Activated CD8-positive, alpha-beta memory T cell treated with anti-CD3 and anti-CD28 coated beads, Interleukin-2, amount 50 U/mL, for 24 hours (primary cell): ENCODE measurements at regions not wholly inside any gene's neighbourhood (a gene's known extent, or its start where the extent isn't known, plus 50 kb on each side); places are given as distances from the start of the nearest gene placed in this dataset.
"Not testable (repeated sequence)": the region's sequence is repeated elsewhere in the genome, so short reads cannot be mapped to it uniquely, and the experiment has no call there.

Experiments used
- DNase-seq: peaks from one replicate; pipeline ENCODE4 v3.0.0-alpha.2; 2020; ENCODE audit errors: extremely low read depth

DNA sequence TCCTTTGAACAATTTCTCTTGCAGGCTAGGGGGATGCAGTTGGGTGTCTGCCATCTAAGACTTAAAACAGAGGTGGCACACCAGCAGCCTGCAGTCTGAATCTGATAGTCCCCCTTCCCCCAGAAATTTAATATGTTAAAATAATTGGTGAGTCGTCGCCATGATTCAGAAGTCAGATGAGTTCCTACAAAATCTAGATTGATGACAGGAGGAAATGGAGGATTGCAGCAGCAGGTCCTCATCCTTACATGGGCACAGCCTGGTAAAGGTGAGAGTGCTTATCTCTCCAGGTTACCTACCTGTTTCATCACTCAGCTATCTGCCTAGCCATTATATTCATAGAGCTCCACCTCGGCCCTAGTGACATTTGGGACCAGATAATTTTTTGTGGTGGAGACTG, 112.3 kb downstream of the PCSK1 start:
- no peak for DNase-seq

DNA sequence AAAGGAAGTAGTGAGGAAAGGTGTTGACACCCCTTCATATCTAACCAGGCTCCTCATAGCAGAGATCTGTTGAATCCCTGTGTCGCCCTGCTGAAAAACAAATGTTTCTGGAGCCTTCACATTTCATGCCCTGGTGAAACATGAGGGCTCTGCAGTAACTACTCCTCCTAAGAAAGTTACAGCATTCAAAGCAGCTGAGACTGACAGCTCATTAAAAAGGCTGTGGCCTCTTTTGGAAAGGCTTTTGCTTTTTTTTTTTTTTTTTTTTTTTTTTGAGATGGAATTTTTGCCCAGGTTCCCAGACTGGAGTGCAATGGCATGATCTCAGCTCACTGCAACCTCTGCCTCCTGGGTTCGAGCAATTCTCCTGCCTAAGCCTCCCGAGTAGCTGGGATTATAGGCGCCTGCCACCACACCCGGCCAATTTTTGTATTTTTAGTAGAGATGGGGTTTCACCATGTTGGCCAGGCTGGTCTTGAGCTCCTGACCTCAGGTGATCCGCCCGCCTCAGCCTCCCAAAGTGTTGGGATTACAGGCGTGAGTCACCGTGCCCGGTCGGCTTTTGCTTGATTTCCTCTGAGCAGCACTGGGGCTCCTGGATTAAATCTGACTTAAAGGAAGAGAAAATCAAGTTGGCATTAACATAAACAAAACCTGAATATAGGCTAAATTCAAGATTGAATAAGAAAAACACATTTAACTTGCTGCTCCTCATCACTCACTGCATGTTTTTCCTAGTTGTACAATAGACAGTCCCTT, 112.9 kb downstream of the PCSK1 start:
- DNase-seq: not testable (repeated sequence)

DNA sequence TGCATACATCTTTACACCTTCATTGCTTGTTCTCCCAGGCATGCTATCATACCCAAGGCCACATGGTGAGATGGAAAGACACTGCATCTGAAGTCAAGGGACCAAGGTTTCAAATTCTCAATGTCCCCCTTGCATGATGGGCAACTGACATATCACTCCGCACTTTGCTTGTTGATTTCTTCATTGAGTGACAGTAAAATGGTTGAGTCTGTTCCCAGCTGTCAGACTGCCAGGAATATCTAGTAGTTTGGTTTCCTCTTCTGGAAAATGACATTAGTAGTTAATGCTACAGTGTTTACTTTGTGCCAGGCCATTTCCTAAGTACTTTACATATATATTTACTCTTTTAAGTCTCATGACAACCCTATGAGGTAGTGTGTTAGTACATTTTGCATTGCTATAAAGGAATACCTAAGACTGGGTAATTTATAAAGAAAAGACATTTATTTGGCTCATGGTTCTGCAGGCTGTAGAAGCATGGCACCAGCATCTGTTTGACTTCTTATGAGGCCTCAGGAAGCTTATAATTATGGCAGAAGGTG, 114.4 kb downstream of the PCSK1 start:
- DNase-seq: no peak

DNA sequence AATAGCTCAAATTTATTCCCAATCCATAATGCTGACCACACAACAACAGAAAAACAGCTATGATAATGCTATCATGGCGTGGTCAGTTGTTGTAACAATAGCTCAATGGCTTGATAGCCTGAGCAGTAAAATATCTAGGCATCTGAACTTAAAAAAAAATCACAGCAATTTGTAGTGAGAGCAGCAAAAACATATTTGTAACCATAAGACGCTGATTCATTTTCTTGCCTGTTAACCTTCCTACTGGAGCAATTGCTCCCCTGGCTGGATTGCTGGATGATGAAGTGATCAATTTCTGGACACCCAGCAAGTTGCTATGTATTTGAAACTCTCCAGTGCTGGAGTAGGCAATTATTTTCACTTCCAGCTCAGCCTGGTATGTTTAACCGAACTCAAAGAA, 115.1 kb downstream of the PCSK1 start:
- DNase-seq: no peak

DNA sequence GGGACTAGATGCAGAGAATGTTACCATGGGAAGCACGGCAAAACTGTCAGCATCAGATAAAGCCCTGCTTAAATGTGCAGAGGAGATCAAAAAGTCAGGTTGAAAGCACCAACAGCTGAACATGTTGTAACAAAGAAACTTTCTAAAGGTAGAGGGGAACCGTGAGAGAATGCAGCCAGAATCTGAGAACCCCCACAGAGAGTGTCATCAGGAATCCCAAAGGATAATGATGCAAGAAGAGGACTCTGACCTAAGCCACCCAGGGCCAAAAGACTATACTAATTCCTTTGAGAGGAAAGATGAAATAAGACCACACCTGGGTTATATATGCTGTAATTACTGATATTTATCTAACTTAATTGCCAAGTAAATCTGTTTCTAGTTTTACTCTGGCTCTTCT, 116.6 kb downstream of the PCSK1 start:
- no peak for DNase-seq

DNA sequence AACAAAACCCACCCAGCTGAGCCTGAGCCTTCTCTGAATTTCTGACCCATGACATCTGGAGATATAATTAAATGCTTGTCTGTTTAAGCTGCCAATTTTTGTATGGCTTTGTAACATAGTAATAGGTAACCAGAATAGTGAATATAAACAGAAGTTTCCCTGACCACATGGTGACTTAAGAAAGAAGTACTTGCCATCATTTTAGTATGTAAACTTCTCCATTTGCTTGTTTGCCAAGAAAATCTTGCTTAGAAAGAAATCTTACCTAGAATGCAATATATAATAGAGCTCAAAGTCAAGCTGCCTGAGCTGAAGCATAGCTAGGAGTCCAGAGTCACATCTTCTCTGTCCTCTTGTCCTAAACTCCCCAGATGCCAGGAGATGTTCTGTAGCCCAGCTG, 117.0 kb downstream of the PCSK1 start:
- no peak for DNase-seq

DNA sequence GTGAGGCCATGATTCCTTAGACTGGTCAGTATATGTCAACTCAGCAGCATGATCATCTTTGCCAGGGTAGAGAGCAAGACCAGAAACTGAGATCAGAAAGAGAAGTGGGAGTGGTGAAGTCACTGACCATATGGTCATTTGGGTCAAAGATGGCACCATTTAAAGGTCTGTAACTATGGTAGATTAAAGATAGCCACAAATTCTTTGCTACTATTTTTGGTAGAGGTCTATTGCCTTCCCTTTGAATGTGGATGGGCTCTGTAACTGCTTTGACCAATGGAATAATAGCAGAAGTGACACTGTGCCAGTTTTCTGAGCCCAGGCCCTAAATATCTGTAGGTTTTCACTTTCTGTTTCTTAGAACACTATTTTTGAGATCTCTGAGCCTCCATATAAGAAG, 117.6 kb downstream of the PCSK1 start:
- DNase-seq: no peak

DNA sequence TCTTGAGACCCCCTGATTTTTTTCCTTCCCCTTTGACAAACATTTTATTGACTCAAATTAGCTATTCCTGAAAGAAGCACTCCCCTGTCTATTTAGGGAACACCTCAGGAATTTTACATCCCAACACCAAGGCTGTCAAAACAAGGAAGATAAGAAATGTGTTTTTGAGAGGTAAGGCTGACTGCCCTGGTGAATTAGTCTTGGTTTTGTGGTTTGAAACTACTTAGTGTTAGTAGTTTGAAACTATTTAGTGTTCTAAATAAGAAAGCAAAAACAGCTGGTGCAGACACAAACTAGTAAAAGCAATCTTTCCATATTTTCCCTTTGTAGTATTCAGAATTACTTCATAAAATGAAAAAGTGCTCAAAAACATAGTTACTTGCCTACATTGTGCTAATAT, 120.7 kb downstream of the PCSK1 start:
- DNase-seq: no peak

DNA sequence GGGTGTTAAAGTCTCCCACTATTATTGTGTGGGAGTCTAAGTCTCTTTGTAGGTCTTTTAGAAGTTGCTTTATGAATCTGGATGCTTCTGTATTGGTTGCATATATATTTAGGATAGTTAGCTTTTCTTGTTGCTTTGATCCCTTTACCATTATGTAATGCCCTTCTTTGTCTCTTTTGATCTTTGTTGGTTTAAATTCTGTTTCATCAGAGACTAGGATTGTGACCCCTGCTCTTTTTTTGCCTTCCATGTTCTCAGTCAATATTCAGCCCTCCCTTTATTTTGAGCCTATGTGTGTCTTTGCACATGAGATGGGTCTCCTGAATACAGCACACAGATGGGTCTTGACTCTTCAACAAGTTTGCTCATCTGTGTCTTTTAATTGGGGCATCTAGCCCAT, 126.0 kb downstream of the PCSK1 start:
- not testable (repeated sequence) for DNase-seq

DNA sequence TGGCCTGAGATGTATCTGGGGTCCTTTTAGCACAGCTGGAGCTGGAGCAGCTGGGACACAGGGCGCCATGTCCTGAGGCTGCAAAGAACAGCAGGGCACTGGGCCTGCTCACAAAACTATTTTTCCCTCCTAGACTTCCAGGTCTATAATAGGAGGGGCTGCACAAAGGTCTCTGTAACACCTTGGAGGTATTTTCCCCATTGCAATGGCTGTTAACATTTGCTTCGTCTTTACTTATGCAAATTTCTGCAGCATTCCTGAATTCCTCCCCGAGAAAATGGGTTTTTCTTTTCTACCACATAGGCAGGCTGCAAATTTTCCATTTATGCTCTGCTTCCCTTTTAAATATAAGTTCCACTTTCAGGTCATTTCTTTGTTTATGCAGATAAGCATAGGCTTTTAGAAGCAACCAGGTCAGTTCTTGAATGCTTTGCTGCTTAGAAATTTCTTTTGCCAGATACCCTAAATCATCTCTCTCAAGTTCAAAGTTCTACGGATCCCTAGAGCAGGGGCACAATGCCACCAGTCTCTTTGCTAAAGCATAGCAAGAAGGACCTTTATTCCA, 130.8 kb downstream of the PCSK1 start:
- no peak for DNase-seq

DNA sequence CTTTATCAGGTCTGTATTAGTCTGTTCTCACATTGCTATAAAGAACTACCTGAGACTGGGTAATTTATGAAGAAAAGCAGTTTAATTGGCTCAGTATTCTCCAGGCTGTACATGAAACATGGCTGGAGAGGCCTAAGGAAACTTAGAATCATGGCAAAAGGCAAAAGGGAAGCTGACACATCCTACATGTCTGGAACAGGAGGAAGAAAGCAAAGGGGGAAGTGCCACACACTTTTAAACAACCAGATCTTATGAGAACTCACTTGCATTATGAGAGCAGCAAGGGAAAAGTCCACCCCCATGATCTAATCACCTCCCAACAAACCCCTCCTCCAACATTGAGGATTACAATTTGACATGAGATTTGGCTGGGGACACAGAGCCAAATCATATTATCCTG, 132.1 kb downstream of the PCSK1 start:
- DNase-seq: no peak

DNA sequence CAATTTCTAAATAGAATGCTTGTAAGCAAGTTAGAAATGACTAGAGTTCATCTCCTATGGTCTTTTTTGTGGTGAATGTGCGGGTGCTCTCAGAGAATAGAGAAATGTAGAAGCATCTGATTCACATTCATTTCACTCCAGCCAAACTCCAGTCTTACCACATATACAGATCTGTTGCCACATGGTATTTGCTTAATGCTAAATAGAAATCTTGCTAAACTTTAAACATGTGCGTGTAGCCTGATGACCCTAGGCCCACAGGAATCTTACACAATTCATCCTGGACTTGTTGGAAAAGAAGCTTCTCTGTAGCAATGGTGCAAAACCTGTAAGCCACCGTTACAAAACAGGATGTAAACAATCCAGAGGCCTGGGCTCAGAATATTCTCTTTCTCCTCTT, 135.2 kb downstream of the PCSK1 start:
- DNase-seq: no peak

DNA sequence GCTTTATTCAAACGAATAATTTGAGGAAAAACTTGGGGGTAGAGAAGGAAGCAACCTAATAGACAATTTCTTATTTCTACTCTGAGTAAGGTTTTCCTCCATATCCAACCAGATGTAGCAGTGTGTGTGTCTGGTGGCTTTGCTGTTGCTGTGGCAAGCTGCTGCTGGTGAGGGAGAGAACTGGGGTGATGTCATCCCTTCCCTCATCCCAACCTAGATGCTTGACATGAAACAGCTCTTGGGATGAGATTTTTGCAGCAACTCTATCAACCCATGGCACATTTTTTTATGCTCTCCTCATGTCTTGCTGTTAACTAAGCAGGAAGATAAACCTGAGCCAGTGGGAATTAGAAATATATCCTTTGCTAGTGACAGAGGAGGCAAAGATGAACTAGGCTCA, 135.8 kb downstream of the PCSK1 start:
- DNase-seq: no peak

DNA sequence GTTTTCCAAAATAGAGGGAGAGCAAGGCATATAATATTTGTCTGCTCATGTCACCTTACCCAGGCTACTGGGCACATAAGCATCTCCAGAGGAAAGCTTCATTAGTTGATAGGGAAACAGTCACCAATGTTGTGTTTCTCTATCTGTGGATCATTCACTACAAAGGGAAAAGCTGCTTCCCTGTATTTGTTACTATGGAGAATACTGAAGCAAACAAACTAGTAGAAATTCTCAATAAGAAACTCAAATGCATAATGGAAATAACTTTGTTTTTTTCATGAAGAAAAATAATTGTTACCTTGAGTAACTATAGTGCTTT, 138.2 kb downstream of the PCSK1 start:
- no peak for DNase-seq

DNA sequence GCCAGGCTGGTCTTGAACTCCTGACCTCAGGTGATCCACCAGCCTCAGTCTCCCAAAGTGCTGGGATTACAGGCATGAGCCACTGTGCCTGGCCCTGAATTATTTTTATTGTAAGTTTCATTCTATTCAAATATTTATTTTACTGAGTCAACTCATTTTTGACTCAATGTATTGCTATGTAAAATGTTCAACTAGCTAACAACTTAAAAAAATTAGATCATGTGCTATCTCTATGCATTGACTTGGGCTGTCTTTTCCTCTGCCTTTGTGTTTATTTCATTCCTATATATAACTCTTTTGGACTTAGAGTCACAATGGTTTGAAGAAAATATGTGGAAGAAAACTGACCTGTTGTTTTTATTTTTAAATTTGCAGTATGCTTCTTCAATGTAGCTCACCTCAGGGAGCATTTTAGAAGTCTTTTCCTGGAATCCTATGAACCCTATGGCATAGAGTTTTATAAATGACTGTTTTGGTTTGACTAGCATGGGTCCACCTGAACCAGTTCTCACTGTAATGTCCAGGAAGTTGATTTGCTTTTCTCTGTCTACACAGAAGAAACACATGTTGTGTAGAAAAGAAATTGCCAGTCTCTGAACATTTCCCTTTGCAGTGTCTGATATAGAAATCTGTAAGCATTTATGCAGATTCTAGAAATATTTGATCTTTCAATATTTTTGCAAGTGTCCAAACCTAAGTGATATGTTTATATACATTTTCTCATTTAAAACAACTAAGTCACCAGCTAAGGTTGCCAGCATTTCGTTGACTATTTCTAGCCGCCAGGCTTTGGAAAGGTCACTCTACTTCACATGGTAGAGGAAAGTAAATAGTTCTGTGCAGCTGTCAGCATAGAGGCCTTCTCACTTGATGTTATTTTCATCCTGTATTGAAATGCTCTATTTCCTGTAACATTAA, 138.8 kb downstream of the PCSK1 start:
- no peak for DNase-seq

DNA sequence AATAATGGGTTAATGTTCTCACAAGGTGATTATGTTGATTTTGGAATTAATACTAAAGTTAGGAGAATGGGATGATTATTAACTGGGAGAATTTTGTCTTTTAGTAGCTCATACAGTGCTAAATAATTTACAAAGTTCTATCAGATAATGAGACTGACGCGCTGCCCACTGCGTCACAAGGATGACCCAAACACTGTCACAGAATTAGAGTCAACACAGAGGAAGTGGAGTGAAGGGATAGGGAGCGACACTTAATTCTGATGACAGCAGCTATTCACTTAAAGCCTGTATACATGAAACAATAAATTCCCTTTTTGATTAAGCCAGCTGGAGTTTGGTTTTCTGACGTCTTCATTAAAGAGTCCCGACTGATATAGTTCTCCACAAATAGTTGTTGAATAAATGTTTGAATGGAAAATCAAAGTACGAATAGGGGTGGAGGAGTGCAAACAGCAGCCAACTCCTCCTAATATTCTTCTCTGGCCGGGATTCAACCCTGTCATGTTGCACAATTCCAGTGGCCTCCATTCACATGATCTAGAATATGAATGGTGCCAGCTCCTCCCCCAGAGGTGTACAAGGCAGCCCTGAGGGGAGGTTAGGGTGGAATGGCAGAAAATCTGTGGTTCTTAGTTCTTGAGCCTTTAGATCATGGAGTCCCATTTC, 140.3 kb downstream of the PCSK1 start:
- DNase-seq: no peak

DNA sequence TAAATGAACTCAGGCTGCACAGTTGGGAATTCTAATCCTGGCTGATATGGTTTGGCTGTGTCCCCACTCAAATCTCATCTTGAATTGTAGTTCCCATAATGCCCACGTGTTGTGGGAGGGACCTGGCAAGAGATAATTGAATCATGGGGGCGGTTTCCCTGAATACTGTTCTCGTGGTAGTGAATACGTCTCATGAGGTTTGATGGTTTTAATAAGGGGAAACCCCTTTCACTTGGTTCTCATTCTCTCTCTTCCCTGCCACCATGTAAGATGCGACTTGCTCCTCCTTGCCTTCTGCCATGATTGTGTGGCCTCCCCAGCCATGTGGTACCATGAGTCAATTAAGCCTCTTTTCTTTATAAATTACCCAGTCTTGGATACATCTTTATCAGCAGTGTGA, 143.8 kb downstream of the PCSK1 start:
- DNase-seq: peak; percentile 3

DNA sequence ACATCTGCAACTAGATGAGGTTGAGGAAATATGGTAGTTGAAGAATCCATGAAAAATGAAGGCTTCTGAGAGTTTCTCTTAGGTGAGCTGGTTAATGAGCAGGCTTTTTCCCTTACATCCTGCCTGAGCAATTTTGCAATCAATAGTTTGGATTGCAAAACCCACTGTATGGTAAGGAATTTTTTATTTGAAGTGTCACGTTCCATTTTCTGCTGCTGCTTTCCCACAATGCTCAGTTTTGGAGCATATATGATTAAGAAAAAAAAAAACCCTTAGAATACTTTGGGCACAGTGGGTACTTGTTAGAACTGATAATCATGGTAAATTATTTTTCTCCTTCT, 144.2 kb downstream of the PCSK1 start:
- DNase-seq: no peak

DNA sequence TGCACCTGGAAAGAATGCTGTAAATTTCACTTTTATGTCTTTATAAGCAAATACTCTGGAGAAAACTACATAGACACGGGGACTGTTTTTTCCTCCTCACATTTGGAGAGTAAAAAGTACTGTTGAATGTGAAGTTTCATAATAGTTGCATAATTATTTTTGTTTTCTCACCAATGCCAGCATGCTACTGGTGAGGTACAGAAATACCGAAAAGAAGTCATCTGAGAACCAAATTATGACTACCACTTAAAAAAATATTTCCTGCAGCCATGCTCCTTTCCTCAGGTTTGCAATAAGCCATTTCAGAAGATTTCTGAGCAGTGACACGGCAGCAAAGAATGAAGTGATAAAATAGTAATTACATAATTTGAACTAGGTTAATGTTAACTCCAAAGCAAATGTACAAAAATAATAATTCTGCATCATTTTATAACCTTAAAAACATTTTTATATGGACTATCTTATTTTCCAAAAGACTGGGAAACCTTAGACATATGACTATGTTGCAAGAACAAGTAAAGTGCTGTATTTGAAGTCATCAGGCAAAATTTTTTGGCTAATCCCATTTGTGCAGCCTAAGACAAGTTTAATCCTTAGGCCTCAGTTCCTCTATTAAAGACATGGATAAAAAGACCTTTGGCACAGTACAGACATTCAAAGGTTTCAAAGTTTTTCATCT, 144.7 kb downstream of the PCSK1 start:
- no peak for DNase-seq

DNA sequence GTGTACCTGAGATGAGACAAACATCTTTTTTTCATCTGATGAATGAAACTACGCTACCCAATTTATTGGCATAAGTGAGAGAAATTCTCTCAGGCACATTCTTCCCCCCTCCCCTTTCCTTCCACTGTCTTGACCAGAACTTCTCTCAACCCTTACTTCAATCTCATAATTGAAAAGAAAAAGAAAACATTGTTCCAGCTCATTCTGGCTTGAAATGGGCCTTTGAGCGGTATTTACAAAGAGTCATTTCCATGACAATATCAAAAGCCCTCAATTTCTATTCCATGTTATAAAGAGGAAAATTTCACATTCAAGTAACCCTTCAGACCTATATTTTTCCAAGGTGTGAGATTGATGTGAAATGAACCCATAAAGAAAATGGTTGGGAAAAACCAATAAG, 145.9 kb downstream of the PCSK1 start:
- no peak for DNase-seq

DNA sequence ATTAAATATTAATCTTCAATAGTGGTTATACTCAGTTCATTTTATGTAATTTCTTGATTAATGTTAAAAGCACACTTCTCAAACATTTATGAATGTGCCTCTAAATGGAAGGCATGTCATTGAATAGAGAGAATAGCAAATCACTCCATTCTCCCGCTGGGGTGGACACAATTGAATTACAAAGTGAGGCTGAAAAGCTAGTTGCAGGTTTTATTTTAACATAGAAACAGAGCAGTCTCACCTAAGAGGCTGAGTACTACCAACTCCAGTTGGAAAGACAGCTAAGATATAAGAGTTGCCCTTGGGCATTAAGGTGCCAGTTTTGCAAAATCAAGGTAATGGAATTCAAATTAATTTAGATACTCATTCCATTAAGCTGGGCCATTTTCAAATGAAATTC, 147.2 kb downstream of the PCSK1 start:
- DNase-seq: no peak
